ENCODE measurements at regions not wholly inside any gene's neighbourhood (a gene's known extent, or its start where the extent isn't known, plus 50 kb on each side); places are given as distances from the start of the nearest gene placed in this dataset.

DNA sequence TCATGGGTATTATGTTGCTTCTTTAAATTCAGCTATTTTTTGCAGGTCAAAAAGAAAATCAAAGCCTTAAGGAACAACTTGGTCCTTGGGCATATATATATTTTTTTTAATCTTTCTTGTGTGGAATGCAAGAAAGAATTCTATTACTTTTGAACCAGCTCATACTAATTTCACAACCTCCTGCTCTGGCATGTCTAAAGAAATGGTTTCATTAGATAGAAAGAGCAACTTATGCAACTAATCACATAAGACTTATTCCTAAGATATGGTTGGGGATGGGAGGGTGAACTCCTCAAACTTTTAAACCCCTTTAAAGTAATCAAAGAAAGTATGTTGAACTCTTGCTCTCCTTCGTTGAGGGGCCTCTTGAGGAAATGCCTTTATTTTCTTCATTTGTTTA, 114.9 kb downstream of the GMNC start:
- H2BK20ac ChIP-seq (ENCODE audit: low read length) = no peak overlapping the region
- ChIA-PET POLR2A (ENCODE audit: partially characterized antibody) (no interaction called here), CTCF (ENCODE audit: partially characterized antibody) (interaction anchor here (0.7 kb wide), 1 partner anchor 61 kb away, joined by 3 read pairs; no protein-coding TSS in a partner anchor)
- H3K23me2 ChIP-seq (ENCODE audit: low read depth, low read length) = no peaks in the 10 kb centered on the region
- no peak overlapping the region for H2AK5ac ChIP-seq (ENCODE audit: low read depth, low read length)
- DNase-seq (ENCODE audit: low read depth in 1 of 2, low spot score in 2 of 2) (no peak), FAIRE-seq (no peak)
- H2BK5ac ChIP-seq (ENCODE audit: low read depth, low read length) = no peak overlapping the region
- no peak overlapping the region for H4K5ac ChIP-seq (ENCODE audit: insufficient read length, low read depth, low read length)
- no peak overlapping the region for H2BK12ac ChIP-seq (ENCODE audit: low read depth, low read length)
- H3K79me1 ChIP-seq (ENCODE audit: low read depth, low read length) = no peaks in the 10 kb centered on the region
- no peaks in the 10 kb centered on the region for H3K79me2 ChIP-seq (ENCODE audit: control insufficient read depth in 1 of 2, insufficient read depth in 2 of 2, low read length in 2 of 2)
- H3K27me3 ChIP-seq (replicated peaks in 1 of 4; ENCODE audit: control insufficient read depth in 3 of 4, extremely low read depth in 1 of 4, insufficient read depth in 3 of 4, low read length in 3 of 4) = no peaks in the 10 kb centered on the region
- no peak overlapping the region for H4K8ac ChIP-seq (ENCODE audit: extremely low read depth, insufficient read depth, low read length)
- no peak overlapping the region for H3K27ac ChIP-seq (ENCODE audit: low read depth, low read length)
- no peak overlapping the region for H4K91ac ChIP-seq (replicated peaks; ENCODE audit: insufficient read length, low read length)
- no peak overlapping the region for H3K56ac ChIP-seq (replicated peaks; ENCODE audit: insufficient read length, low read depth, low read length)
- H3K4me3 ChIP-seq (ENCODE audit: extremely low read depth in 1 of 4, insufficient read depth in 2 of 4, low read depth in 3 of 4, low read length in 4 of 4) = no peak overlapping the region
- H3K4me1 ChIP-seq (replicated peaks in 1 of 4; ENCODE audit: control insufficient read depth in 3 of 4, insufficient read depth in 4 of 4, low read length in 3 of 4) = no peaks in the 10 kb centered on the region
- no peak overlapping the region for H2BK15ac ChIP-seq (ENCODE audit: low read length)
- 93% methylated on average over 1 of the region's 1 CpG; no CpG with 5 or more reads in 1 of the 2 experiments for WGBS, 2 experiments (ENCODE audit: extremely low coverage in 1 of 2, insufficient coverage in 1 of 2, insufficient read length in 1 of 2, insufficient replicate concordance in 2 of 2, low coverage in 1 of 2, low lambda C conversion rate in 2 of 2, missing lambda C conversion rate in 1 of 2)
- no peaks in the 10 kb centered on the region for H3K9me3 ChIP-seq (ENCODE audit: insufficient read depth in 2 of 2, low read depth in 1 of 2, low read length in 1 of 2)
- H3K14ac ChIP-seq (ENCODE audit: insufficient read length) = no peak overlapping the region
- H4K20me1 ChIP-seq (replicated peaks in 1 of 2; ENCODE audit: control insufficient read depth in 1 of 2, insufficient read depth in 2 of 2, low read length in 2 of 2) = no peaks in the 10 kb centered on the region
- no peak overlapping the region for H3K18ac ChIP-seq (ENCODE audit: extremely low read depth, low read length)
- no peaks in the 10 kb centered on the region for H3K36me3 ChIP-seq (ENCODE audit: control insufficient read depth in 2 of 4, insufficient read depth in 4 of 4, low read length in 3 of 4)
- H3K4ac ChIP-seq (replicated peaks; ENCODE audit: insufficient read length, low read depth, low read length) = no peak overlapping the region
- no peak overlapping the region for H3K9ac ChIP-seq (replicated peaks in 1 of 4; ENCODE audit: extremely low read depth in 1 of 4, low read depth in 3 of 4, low read length in 3 of 4)
- no peak overlapping the region for H2BK120ac ChIP-seq (replicated peaks; ENCODE audit: low read depth, low read length)
- H3K4me2 ChIP-seq (ENCODE audit: insufficient read depth in 1 of 2, low read depth in 2 of 2, low read length in 2 of 2) = no peak overlapping the region
- H2AFZ ChIP-seq (ENCODE audit: low read length) = no peak overlapping the region
- no peak for TF ChIP-seq SRF (IDR thresholded peaks at IDR 0.05; ENCODE audit: low read depth, low read length)
- no peak for TF ChIP-seq SP1 (IDR thresholded peaks at IDR 0.05; ENCODE audit: low read depth, low read length)
- TF ChIP-seq TAF7 (optimal IDR thresholded peaks at IDR 0.05; ENCODE audit: borderline replicate concordance, low read depth, low read length) = no peak
- TF ChIP-seq TBP (IDR thresholded peaks at IDR 0.05; ENCODE audit: low read depth, low read length) = no peak
- TF ChIP-seq, protein P1, sequence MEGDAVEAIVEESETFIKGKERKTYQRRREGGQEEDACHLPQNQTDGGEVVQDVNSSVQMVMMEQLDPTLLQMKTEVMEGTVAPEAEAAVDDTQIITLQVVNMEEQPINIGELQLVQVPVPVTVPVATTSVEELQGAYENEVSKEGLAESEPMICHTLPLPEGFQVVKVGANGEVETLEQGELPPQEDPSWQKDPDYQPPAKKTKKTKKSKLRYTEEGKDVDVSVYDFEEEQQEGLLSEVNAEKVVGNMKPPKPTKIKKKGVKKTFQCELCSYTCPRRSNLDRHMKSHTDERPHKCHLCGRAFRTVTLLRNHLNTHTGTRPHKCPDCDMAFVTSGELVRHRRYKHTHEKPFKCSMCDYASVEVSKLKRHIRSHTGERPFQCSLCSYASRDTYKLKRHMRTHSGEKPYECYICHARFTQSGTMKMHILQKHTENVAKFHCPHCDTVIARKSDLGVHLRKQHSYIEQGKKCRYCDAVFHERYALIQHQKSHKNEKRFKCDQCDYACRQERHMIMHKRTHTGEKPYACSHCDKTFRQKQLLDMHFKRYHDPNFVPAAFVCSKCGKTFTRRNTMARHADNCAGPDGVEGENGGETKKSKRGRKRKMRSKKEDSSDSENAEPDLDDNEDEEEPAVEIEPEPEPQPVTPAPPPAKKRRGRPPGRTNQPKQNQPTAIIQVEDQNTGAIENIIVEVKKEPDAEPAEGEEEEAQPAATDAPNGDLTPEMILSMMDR (IDR thresholded peaks at IDR 0.05; ENCODE audit: control extremely low read depth in 1 of 3, insufficient read depth in 1 of 3, low read depth in 1 of 3, low read length in 3 of 3) = no peak
- no peak for TF ChIP-seq USF2 (IDR thresholded peaks at IDR 0.05; ENCODE audit: low read length)
- TF ChIP-seq SIX5 (IDR thresholded peaks at IDR 0.05; ENCODE audit: low read depth, low read length) = no peak
- TF ChIP-seq JUND (IDR thresholded peaks at IDR 0.05; ENCODE audit: low read length) = no peak
- TF ChIP-seq RNF2 (IDR thresholded peaks at IDR 0.05; ENCODE audit: borderline replicate concordance, low read depth, low read length, missing control alignments, poor library complexity, severe bottlenecking) = no peak
- TF ChIP-seq SP4 (IDR thresholded peaks at IDR 0.05; ENCODE audit: low read length) = no peak
- no peak overlapping the region for H3K23ac ChIP-seq (ENCODE audit: insufficient read length)

Data from H1 (cell line).